ENCODE measurements at regions not wholly inside any gene's neighbourhood (a gene's known extent, or its start where the extent isn't known, plus 50 kb on each side); places are given as distances from the start of the nearest gene placed in this dataset.

DNA sequence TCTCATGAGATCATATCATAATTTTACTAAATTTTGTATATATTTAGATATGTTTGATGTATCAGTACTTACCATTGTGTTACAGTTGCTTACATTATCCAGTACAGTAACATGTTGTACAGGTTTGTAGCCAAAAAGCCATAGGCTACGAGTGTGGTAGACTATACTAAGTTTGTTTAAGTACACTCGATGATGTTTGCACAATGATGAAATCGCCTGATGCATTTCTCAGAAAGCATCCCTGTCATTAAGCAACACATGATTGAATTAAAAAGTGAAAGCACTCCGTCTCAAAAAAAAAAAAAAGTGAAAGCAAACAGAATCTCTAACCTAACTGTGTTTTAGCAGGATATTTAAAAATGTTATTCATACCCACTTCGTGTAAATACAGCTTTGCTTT, 104.9 kb upstream of the TFAP2D start:
- no peak overlapping the region for H3K4me3 ChIP-seq (ENCODE audit: control insufficient read depth in 2 of 3, extremely low read depth in 1 of 3, insufficient read depth in 2 of 3, low read depth in 1 of 3, low read length in 3 of 3)
- no peak overlapping the region for H2AFZ ChIP-seq (ENCODE audit: control insufficient read depth, low read length)
- no peaks in the 10 kb centered on the region for H3K36me3 ChIP-seq (ENCODE audit: control insufficient read depth in 2 of 2, extremely low read depth in 1 of 2, insufficient read depth in 2 of 2, low read length in 2 of 2)
- dilution Hi-C loops (cut with MboI; ENCODE audit: extremely low pct_ligation_motif_present, low sequenced_read_pairs): no loop called here
- FAIRE-seq (no peak), DNase-seq (ENCODE audit: low read depth, low spot score) (no peak)
- no peak overlapping the region for H3K9ac ChIP-seq (ENCODE audit: control insufficient read depth, extremely low read depth, insufficient read depth, low read length)
- TF ChIP-seq CTCF (optimal IDR thresholded peaks at IDR 0.05 in 1 of 3, IDR thresholded peaks at IDR 0.05 in 1 of 3, conservative IDR thresholded peaks at IDR 0.05 in 1 of 3; ENCODE audit: extremely low read depth in 1 of 3, insufficient read depth in 2 of 3, low read length in 3 of 3) (no peak), EZH2 (IDR thresholded peaks at IDR 0.05; ENCODE audit: low read length) (no peak)
- no peaks in the 10 kb centered on the region for H3K4me1 ChIP-seq (ENCODE audit: control insufficient read depth, extremely low read depth, insufficient read depth, low read length)
- no peaks in the 10 kb centered on the region for H3K27me3 ChIP-seq (ENCODE audit: control insufficient read depth, extremely low read depth, insufficient read depth, low read length)
- H3K9me1 ChIP-seq (ENCODE audit: control insufficient read depth, extremely low read depth, insufficient read depth, low read length): no peaks in the 10 kb centered on the region
- no peaks in the 10 kb centered on the region for H4K20me1 ChIP-seq (ENCODE audit: control insufficient read depth, extremely low read depth, insufficient read depth, low read length)
- H3K27ac ChIP-seq (ENCODE audit: control insufficient read depth, insufficient read depth, low read length): no peak overlapping the region
- H3K4me2 ChIP-seq (ENCODE audit: control insufficient read depth, extremely low read depth, insufficient read depth, low read depth, low read length): no peak overlapping the region
- no peaks in the 10 kb centered on the region for H3K79me2 ChIP-seq (ENCODE audit: control insufficient read depth, insufficient read depth, low read length)
- H3K9me3 ChIP-seq (ENCODE audit: control insufficient read depth, low read depth, low read length): no peaks in the 10 kb centered on the region

- Histone ChIP-seq H3K27me3 (ENCODE audit: control insufficient read depth, extremely low read depth, insufficient read depth, low read length) (no peaks in the 10 kb centered on the region), H3K9ac (ENCODE audit: control insufficient read depth, extremely low read depth, insufficient read depth, low read length) (no peak overlapping the region), H3K27ac (ENCODE audit: control insufficient read depth, insufficient read depth, low read length) (no peak overlapping the region), H3K4me2 (ENCODE audit: control insufficient read depth, extremely low read depth, insufficient read depth, low read depth, low read length) (no peak overlapping the region), H3K4me1 (ENCODE audit: control insufficient read depth, extremely low read depth, insufficient read depth, low read length) (no peaks in the 10 kb centered on the region), H4K20me1 (ENCODE audit: control insufficient read depth, extremely low read depth, insufficient read depth, low read length) (no peaks in the 10 kb centered on the region), H3K4me3 (ENCODE audit: control insufficient read depth in 2 of 3, extremely low read depth in 1 of 3, insufficient read depth in 2 of 3, low read depth in 1 of 3, low read length in 3 of 3) (no peak overlapping the region), H2AFZ (ENCODE audit: control insufficient read depth, low read length) (no peak overlapping the region), H3K9me1 (ENCODE audit: control insufficient read depth, extremely low read depth, insufficient read depth, low read length) (no peaks in the 10 kb centered on the region), H3K36me3 (ENCODE audit: control insufficient read depth in 2 of 2, extremely low read depth in 1 of 2, insufficient read depth in 2 of 2, low read length in 2 of 2) (no peaks in the 10 kb centered on the region), H3K9me3 (ENCODE audit: control insufficient read depth, low read depth, low read length) (no peaks in the 10 kb centered on the region), H3K79me2 (ENCODE audit: control insufficient read depth, insufficient read depth, low read length) (no peaks in the 10 kb centered on the region)
- FAIRE-seq (no peak), DNase-seq (ENCODE audit: low read depth, low spot score) (no peak)
- dilution Hi-C loops (cut with MboI; ENCODE audit: extremely low pct_ligation_motif_present, low sequenced_read_pairs): no loop called here
- no peak for TF ChIP-seq EZH2 (IDR thresholded peaks at IDR 0.05; ENCODE audit: low read length)
- peak in 2 of 3 experiments; percentile 4 to 9 for TF ChIP-seq CTCF (optimal IDR thresholded peaks at IDR 0.05 in 1 of 3, IDR thresholded peaks at IDR 0.05 in 1 of 3, conservative IDR thresholded peaks at IDR 0.05 in 1 of 3; ENCODE audit: extremely low read depth in 1 of 3, insufficient read depth in 2 of 3, low read length in 3 of 3)
Observed at GRCh38 chr6:50610562-50610961, 102.8 kb upstream of the TFAP2D start.

Data from keratinocyte (primary cell).